H1 (cell line): ENCODE measurements at regions not wholly inside any gene's neighbourhood (a gene's known extent, or its start where the extent isn't known, plus 50 kb on each side); places are given as distances from the start of the nearest gene placed in this dataset.

Experiments used
- BRCA1 ChIP-seq: IDR thresholded peaks from 2 replicates; pipeline ENCODE4 v1.6.1; 2012; ENCODE audit warnings: low read depth, low read length, improper control_type of control experiment
- CHD7 ChIP-seq: fragments of 300-600 bp; sonication (generic); IDR thresholded peaks from 2 replicates; pipeline ENCODE4 v1.7.1; 2012; ENCODE audit warnings: low read length, moderate library complexity, mild to moderate bottlenecking, inconsistent platforms; ENCODE audit not compliant: insufficient replicate concordance
- CTBP2 ChIP-seq: IDR thresholded peaks from 2 replicates; pipeline ENCODE4 v1.7.0; 2011; ENCODE audit warnings: borderline replicate concordance, mild to moderate bottlenecking, moderate library complexity, mixed read lengths, low read length; ENCODE audit not compliant: insufficient read depth, insufficient read length
- MAX ChIP-seq: IDR thresholded peaks from 2 replicates; pipeline ENCODE4 v1.6.1; 2012; ENCODE audit warnings: inconsistent platforms
- SUZ12 ChIP-seq: fragments of 200-600 bp; sonication (generic); IDR thresholded peaks from 2 replicates; pipeline ENCODE4 v1.6.1; 2012; ENCODE audit warnings: mild to moderate bottlenecking, inconsistent platforms, low read length, moderate library complexity, mixed read lengths
- TBP ChIP-seq: IDR thresholded peaks from 2 replicates; pipeline ENCODE4 v1.6.1; 2011; ENCODE audit warnings: low read depth, low read length, improper control_type of control experiment
- TCF12 ChIP-seq: IDR thresholded peaks from 2 replicates; pipeline ENCODE4 v1.6.1; 2011; ENCODE audit warnings: low read depth, mild to moderate bottlenecking, low read length
- ZNF274 ChIP-seq: IDR thresholded peaks from 2 replicates; pipeline ENCODE4 v1.7.0; 2012; ENCODE audit warnings: low read length, borderline replicate concordance; ENCODE audit errors: extremely low read depth
- TF ChIP-seq, protein P1 (sequence below): IDR thresholded peaks from 2 replicates; pipeline ENCODE4 v1.6.1; 2012; ENCODE audit warnings: low read length, inconsistent platforms

GRCh38 chr13:83620530-83621220, 261.6 kb downstream of the SLITRK1 start (continued):
- TF ChIP-seq CHD7 = no peak
- TF ChIP-seq, protein P1, sequence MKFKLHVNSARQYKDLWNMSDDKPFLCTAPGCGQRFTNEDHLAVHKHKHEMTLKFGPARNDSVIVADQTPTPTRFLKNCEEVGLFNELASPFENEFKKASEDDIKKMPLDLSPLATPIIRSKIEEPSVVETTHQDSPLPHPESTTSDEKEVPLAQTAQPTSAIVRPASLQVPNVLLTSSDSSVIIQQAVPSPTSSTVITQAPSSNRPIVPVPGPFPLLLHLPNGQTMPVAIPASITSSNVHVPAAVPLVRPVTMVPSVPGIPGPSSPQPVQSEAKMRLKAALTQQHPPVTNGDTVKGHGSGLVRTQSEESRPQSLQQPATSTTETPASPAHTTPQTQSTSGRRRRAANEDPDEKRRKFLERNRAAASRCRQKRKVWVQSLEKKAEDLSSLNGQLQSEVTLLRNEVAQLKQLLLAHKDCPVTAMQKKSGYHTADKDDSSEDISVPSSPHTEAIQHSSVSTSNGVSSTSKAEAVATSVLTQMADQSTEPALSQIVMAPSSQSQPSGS = no peak
- no peak for TF ChIP-seq MAX
- TF ChIP-seq BRCA1 = no peak
- TF ChIP-seq TCF12 = no peak
- TF ChIP-seq SUZ12 = no peak
- no peak for TF ChIP-seq TBP
- TF ChIP-seq CTBP2 = no peak
- no peak for TF ChIP-seq ZNF274
